GM12878 (cell line): ENCODE measurements at regions not wholly inside any gene's neighbourhood (a gene's known extent, or its start where the extent isn't known, plus 50 kb on each side); places are given as distances from the start of the nearest gene placed in this dataset.

ENCODE experiments used
- ATAC-seq: fragments of 200-7000 bp; cut with Tn5 transposase; 3 replicates; pipeline ENCODE4 v1.9.1; 2020; ENCODE audit warnings: mild to moderate bottlenecking, moderate library complexity
- BruUV-seq: library from RNA; stranded (reverse); fragments of 400-500 nt; replicated peaks from 2 replicates; lab custom pipeline; 2021; lab: Mats Ljungman, UMichigan
- CTCF ChIA-PET: fragments of 300-600 bp; sonication (Branson Sonifier 250); formaldehyde crosslinking; extraction: SDS; loops from one replicate; lab custom pipeline; 2021; ENCODE audit warnings: inconsistent platforms; lab: Yijun Ruan, JAX
- POLR2A ChIA-PET: fragments of 350-600 bp; formaldehyde crosslinking; extraction: SDS; loops from one replicate; lab custom pipeline; 2021; ENCODE audit warnings: inconsistent platforms; lab: Charles Lee
- RAD21 ChIA-PET: fragments of 300-600 bp; sonication (Branson Sonifier 250); formaldehyde crosslinking; loops from one replicate; lab custom pipeline; 2023; ENCODE audit warnings: antibody characterized with exemption; ENCODE audit not compliant: unreplicated experiment; lab: Charles Lee
- SMC1A ChIA-PET: fragments of 300-600 bp; sonication (Branson Sonifier 250); formaldehyde crosslinking; loops from one replicate; lab custom pipeline; 2023; ENCODE audit not compliant: unreplicated experiment, uncharacterized antibody; lab: Charles Lee
- DNase-seq: peaks from one replicate; pipeline ENCODE4 v3.0.0-alpha.2; 2011; ENCODE audit warnings: low read depth, low spot score
- FAIRE-seq: peaks from 3 replicates; lab custom pipeline; 2011; peaks lifted over from hg19 to GRCh38; lab: Jason Lieb, UNC
- H2AFZ ChIP-seq: 2 replicates; pipeline ENCODE4 v1.6.0; 2011; ENCODE audit warnings: low read depth, low read length, control low read depth; ENCODE audit not compliant: control insufficient read depth
- H3K27ac ChIP-seq: 2 replicates; pipeline ENCODE4 v1.5.1; 2011; ENCODE audit warnings: control low read depth; ENCODE audit not compliant: control insufficient read depth, insufficient read depth
- H3K27me3 ChIP-seq, 2 experiments: replicated peaks in 1 of 2; 2 replicates each; pipeline versions ENCODE4 v1.6.0 to v1.6.1; 2011; ENCODE audit warnings: low read length in 1 of 2; ENCODE audit not compliant: control insufficient read depth in 2 of 2, insufficient read depth in 2 of 2
- H3K36me3 ChIP-seq, 2 experiments: 2 replicates each; pipeline ENCODE4 v1.5.1; 2011; ENCODE audit warnings: low read length in 1 of 2; ENCODE audit not compliant: control insufficient read depth in 2 of 2, insufficient read depth in 2 of 2
- H3K4me1 ChIP-seq: 2 replicates; pipeline ENCODE4 v1.6.1; 2011; ENCODE audit warnings: mild to moderate bottlenecking, low read length, moderate library complexity, mixed read lengths; ENCODE audit not compliant: control insufficient read depth, insufficient read depth
- H3K4me2 ChIP-seq: 2 replicates; pipeline ENCODE4 v1.6.0; 2011; ENCODE audit warnings: control low read depth; ENCODE audit not compliant: control insufficient read depth, insufficient read depth
- H3K4me3 ChIP-seq: fragments of 200-600 bp; sonication (generic); 2 replicates; pipeline ENCODE4 v1.5.1; 2016
- H3K79me2 ChIP-seq: 2 replicates; pipeline ENCODE4 v1.6.0; 2011; ENCODE audit warnings: low read length; ENCODE audit not compliant: control insufficient read depth, insufficient read depth
- H3K9ac ChIP-seq: 2 replicates; pipeline ENCODE4 v1.8.0; 2011; ENCODE audit warnings: low read length, control low read depth, mixed read lengths; ENCODE audit not compliant: control insufficient read depth, insufficient read depth
- H3K9me3 ChIP-seq: replicated peaks from 3 replicates; pipeline ENCODE4 v1.5.1; 2011; ENCODE audit warnings: mild to moderate bottlenecking, low read length; ENCODE audit not compliant: control insufficient read depth, insufficient read depth
- H4K20me1 ChIP-seq: 2 replicates; pipeline ENCODE4 v1.6.0; 2011; ENCODE audit not compliant: control insufficient read depth, insufficient read depth
- BCL11A ChIP-seq: IDR thresholded peaks from 2 replicates; pipeline ENCODE4 v1.6.1; 2011; ENCODE audit warnings: low read depth, low read length
- BMI1 ChIP-seq: fragments of 450-650 bp; IDR thresholded peaks from 2 replicates; pipeline ENCODE4 v1.6.1; 2016; ENCODE audit warnings: mild to moderate bottlenecking, moderate library complexity, borderline replicate concordance
- CHD2 ChIP-seq: IDR thresholded peaks from 2 replicates; pipeline ENCODE4 v1.6.1; 2011; ENCODE audit warnings: low read depth, low read length, improper control_type of control experiment, borderline replicate concordance
- E2F4 ChIP-seq: IDR thresholded peaks from 2 replicates; pipeline ENCODE4 v1.6.1; 2012; ENCODE audit warnings: low read depth, low read length, improper control_type of control experiment
- E4F1 ChIP-seq: fragments of 450-650 bp; IDR thresholded peaks from 2 replicates; pipeline ENCODE4 v1.6.1; 2018; ENCODE audit warnings: borderline replicate concordance, mild to moderate bottlenecking; ENCODE audit not compliant: partially characterized antibody
- EED ChIP-seq: sonication (generic); IDR thresholded peaks from 2 replicates; pipeline ENCODE4 v1.6.1; 2016; ENCODE audit warnings: antibody characterized with exemption, low read depth
- GATAD2B ChIP-seq: fragments of 450-650 bp; conservative IDR thresholded peaks from 2 replicates; pipeline ENCODE4 v1.6.1; 2017; ENCODE audit warnings: low read depth, mild to moderate bottlenecking, moderate library complexity
- IKZF2 ChIP-seq, 2 experiments: fragments of 450-650 bp; IDR thresholded peaks; 2 replicates each; pipeline ENCODE4 v1.6.1; 2017; ENCODE audit warnings: mild to moderate bottlenecking in 2 of 2, moderate library complexity in 2 of 2
- MEF2B ChIP-seq: fragments of 450-650 bp; IDR thresholded peaks from 2 replicates; pipeline ENCODE4 v1.6.1; 2018; ENCODE audit warnings: mild to moderate bottlenecking, moderate library complexity; ENCODE audit not compliant: partially characterized antibody, poor library complexity, severe bottlenecking
- NFIC ChIP-seq: IDR thresholded peaks from 2 replicates; pipeline ENCODE4 v1.6.1; 2012; ENCODE audit warnings: low read depth, mild to moderate bottlenecking, inconsistent platforms, low read length, moderate library complexity
- NFYA ChIP-seq: IDR thresholded peaks from 2 replicates; pipeline ENCODE4 v1.6.1; 2011; ENCODE audit warnings: low read depth, mild to moderate bottlenecking, low read length, improper control_type of control experiment, borderline replicate concordance
- PML ChIP-seq: IDR thresholded peaks from 2 replicates; pipeline ENCODE4 v1.6.1; 2012; ENCODE audit warnings: low read length, inconsistent platforms
- RFX5 ChIP-seq: IDR thresholded peaks from 2 replicates; pipeline ENCODE4 v1.6.1; 2011; ENCODE audit warnings: low read depth, low read length, improper control_type of control experiment
- SIN3A ChIP-seq: IDR thresholded peaks from 2 replicates; pipeline ENCODE4 v1.6.1; 2012; ENCODE audit warnings: low read depth, low read length, improper control_type of control experiment
- WRNIP1 ChIP-seq: IDR thresholded peaks from 2 replicates; pipeline ENCODE4 v1.6.1; 2011; ENCODE audit warnings: low read depth, low read length, improper control_type of control experiment, borderline replicate concordance
- YBX1 ChIP-seq: fragments of 450-650 bp; IDR thresholded peaks from 2 replicates; pipeline ENCODE4 v1.6.1; 2016; ENCODE audit warnings: antibody characterized with exemption
- ZBTB4 ChIP-seq: fragments of 450-650 bp; formaldehyde crosslinking; IDR thresholded peaks from 2 replicates; pipeline ENCODE4 v1.4.0; 2022; ENCODE audit warnings: mild to moderate bottlenecking, moderate library complexity
- ZSCAN29 ChIP-seq: fragments of 450-650 bp; IDR thresholded peaks from 2 replicates; pipeline ENCODE4 v1.6.1; 2017; ENCODE audit warnings: mild to moderate bottlenecking, moderate library complexity
- WGBS: methylation state at CpG from one replicate; pipeline ENCODE4 v1.1.6; 2016; ENCODE audit warnings: low lambda C conversion rate; ENCODE audit not compliant: insufficient replicate concordance, insufficient coverage; ENCODE audit errors: missing lambda C conversion rate; 5-methylcytosine and 5-hydroxymethylcytosine counted together
- in situ Hi-C: fragments of 300-500 bp; cut with MboI; formaldehyde crosslinking; loops from 9 replicates; pipeline ENCODE4 v1.14.3; 2018; ENCODE audit warnings: mixed read lengths
- intact Hi-C: fragments of 100-400 bp; cut with micrococcal nuclease; formaldehyde crosslinking; loops from one replicate; pipeline ENCODE4 v1.14.2; 2022; ENCODE audit not compliant: unreplicated experiment

GRCh38 chr3:72347819-72348319 lies 500.4 kb downstream of the SHQ1 start (continued):
- peak; percentile 57; the same call in 1 of the 2 replicates for TF ChIP-seq EED
- peak; percentile 49 to 51; a peak in 2 of 4 replicates for TF ChIP-seq IKZF2 (IDR thresholded peaks at IDR 0.05)

DNA sequence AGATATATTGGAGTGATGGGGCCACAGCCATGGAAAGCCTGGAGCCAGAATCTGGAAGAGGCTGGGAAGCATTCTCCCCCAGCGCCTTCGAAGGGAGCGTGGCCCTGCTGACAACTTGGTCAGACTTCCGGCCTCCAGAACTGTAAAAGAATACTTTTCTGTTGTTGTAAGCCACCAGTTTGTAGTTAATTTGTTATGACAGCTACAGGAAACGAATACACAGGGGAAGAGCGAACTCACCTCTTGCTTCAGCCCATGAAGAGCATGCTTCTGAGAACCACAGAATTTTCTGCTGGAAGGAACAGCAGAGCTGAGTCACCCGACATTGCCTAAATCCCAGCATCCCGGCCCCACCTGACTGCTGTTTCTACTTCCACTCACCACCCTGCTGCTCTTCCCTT lies 501.7 kb downstream of the SHQ1 start:
- H4K20me1 ChIP-seq, result no peaks in the 10 kb centered on the region
- no peaks in the 10 kb centered on the region for H3K27me3 ChIP-seq
- RAD21 ChIA-PET, result no interaction called here
- no peaks in the 10 kb centered on the region for H3K36me3 ChIP-seq
- in situ Hi-C loops (no loop called here), intact Hi-C loops (no loop called here)
- peaks cover 11% of the 10 kb centered on the region for H3K4me1 ChIP-seq
- H3K4me2 ChIP-seq, result no peak overlapping the region
- no TSS peak for BruUV-seq
- H3K79me2 ChIP-seq, result no peaks in the 10 kb centered on the region
- no peak for DNase-seq
- no peak overlapping the region for H3K4me3 ChIP-seq
- POLR2A ChIA-PET, result interaction anchor here (0.6 kb wide), 1 partner anchor 180 kb away, joined by 3 read pairs; no protein-coding TSS in a partner anchor
- SMC1A ChIA-PET, result no interaction called here
- H2AFZ ChIP-seq, result no peak overlapping the region
- ATAC-seq, result no peak
- H3K27ac ChIP-seq, result no peak overlapping the region
- peaks cover 4% of the 10 kb centered on the region; the same call in 1 of the 3 replicates for H3K9me3 ChIP-seq
- H3K9ac ChIP-seq, result no peak overlapping the region
- FAIRE-seq, result no peak
- WGBS, result 71% methylated on average over 8 of the region's 8 CpGs
- CTCF ChIA-PET, result no interaction called here
- no peak for TF ChIP-seq NFYA
- TF ChIP-seq RFX5, result no peak
- TF ChIP-seq GATAD2B, result no peak
- no peak for TF ChIP-seq BMI1
- TF ChIP-seq YBX1, result no peak
- no peak for TF ChIP-seq PML
- no peak for TF ChIP-seq ZSCAN29
- no peak for TF ChIP-seq SIN3A
- no peak for TF ChIP-seq CHD2
- TF ChIP-seq E2F4, result no peak
- TF ChIP-seq NFIC, result no peak
- no peak for TF ChIP-seq MEF2B
- TF ChIP-seq ZBTB4 (CRISPR knock-in tag), result no peak
- no peak for TF ChIP-seq E4F1
- no peak for TF ChIP-seq BCL11A
- TF ChIP-seq WRNIP1, result no peak
